A673 (cell line): ENCODE measurements at regions not wholly inside any gene's neighbourhood (a gene's known extent, or its start where the extent isn't known, plus 50 kb on each side); places are given as distances from the start of the nearest gene placed in this dataset.

Experiments used
- CTCF ChIP-seq: fragments of 300-800, 200-600 bp; sonication (generic); conservative IDR thresholded peaks from 2 replicates; pipeline ENCODE4 v1.5.1; 2017; ENCODE audit warnings: low read depth, mild to moderate bottlenecking, antibody characterized with exemption, low read length, moderate library complexity, mixed read lengths
- EZH2 ChIP-seq: fragments of 200-600 bp; sonication (generic); IDR thresholded peaks from 2 replicates; pipeline ENCODE4 v1.6.1; 2017; ENCODE audit warnings: borderline replicate concordance, low read depth, mild to moderate bottlenecking, mixed read lengths, antibody characterized with exemption, low read length; ENCODE audit not compliant: poor library complexity, severe bottlenecking

GRCh38 chr2:117726747-117727146 is 87.7 kb upstream of the DDX18 start:
- TF ChIP-seq EZH2 (no peak), CTCF (no peak)
